PC-9 (cell line): ENCODE measurements at regions not wholly inside any gene's neighbourhood (a gene's known extent, or its start where the extent isn't known, plus 50 kb on each side); places are given as distances from the start of the nearest gene placed in this dataset.

ENCODE experiments used
- BruUV-seq: library from RNA; stranded (reverse); fragments of 400-500 nt; replicated peaks from 2 replicates; lab custom pipeline; 2021; lab: Mats Ljungman, UMichigan
- CTCF ChIA-PET: fragments of 300-600 bp; sonication (Branson Sonifier 250); formaldehyde crosslinking; loops from one replicate; lab custom pipeline; 2022; ENCODE audit warnings: antibody characterized with exemption; lab: Charles Lee
- POLR2A ChIA-PET: fragments of 300-600 bp; sonication (Branson Sonifier 250); formaldehyde crosslinking; loops from one replicate; lab custom pipeline; 2022; ENCODE audit warnings: antibody characterized with exemption; ENCODE audit not compliant: unreplicated experiment; lab: Charles Lee
- DNase-seq, 2 experiments: peaks; one replicate each; pipeline versions ENCODE4 v3.0.0 to v3.0.0-alpha.2; 2015 to 2022; ENCODE audit warnings: mixed read lengths in 1 of 2
- H2AFZ ChIP-seq: fragments of 200-600 bp; sonication (generic); 2 replicates; pipeline ENCODE4 v1.8.1; 2017; ENCODE audit warnings: antibody characterized with exemption
- H3F3A ChIP-seq: fragments of 200-600 bp; sonication (generic); 2 replicates; pipeline ENCODE4 v1.8.1; 2017; ENCODE audit warnings: antibody characterized with exemption, mild to moderate bottlenecking, low read depth; ENCODE audit not compliant: insufficient read depth
- H3K27ac ChIP-seq: fragments of 200-600 bp; sonication (generic); 2 replicates; pipeline ENCODE4 v1.6.1; 2016; ENCODE audit warnings: mixed run types
- H3K27me3 ChIP-seq: fragments of 200-600 bp; sonication (generic); 2 replicates; pipeline ENCODE4 v1.6.1; 2016; ENCODE audit warnings: low read depth, mixed run types; ENCODE audit not compliant: insufficient read depth
- H3K36me3 ChIP-seq: fragments of 200-600 bp; sonication (generic); 2 replicates; pipeline ENCODE4 v1.6.1; 2016; ENCODE audit warnings: low read depth, mixed run types
- H3K4me1 ChIP-seq: fragments of 200-600 bp; sonication (generic); replicated peaks from 2 replicates; pipeline ENCODE4 v1.6.1; 2016; ENCODE audit warnings: mixed run types; ENCODE audit not compliant: insufficient read depth
- H3K4me2 ChIP-seq: fragments of 200-600 bp; sonication (generic); 2 replicates; pipeline ENCODE4 v1.6.1; 2017; ENCODE audit warnings: mixed run types
- H3K4me3 ChIP-seq: fragments of 200-600 bp; sonication (generic); 2 replicates; pipeline ENCODE4 v1.6.1; 2016; ENCODE audit warnings: mixed run types
- H3K79me2 ChIP-seq: fragments of 200-600 bp; sonication (generic); 2 replicates; pipeline ENCODE4 v1.6.1; 2017; ENCODE audit warnings: low read depth, mixed run types
- H3K9me2 ChIP-seq: fragments of 200-600 bp; sonication (generic); 2 replicates; pipeline ENCODE4 v1.8.1; 2017; ENCODE audit warnings: mild to moderate bottlenecking; ENCODE audit not compliant: insufficient read depth
- H3K9me3 ChIP-seq: fragments of 200-600 bp; sonication (generic); 2 replicates; pipeline ENCODE4 v1.8.1; 2016; ENCODE audit warnings: low read depth; ENCODE audit not compliant: insufficient read depth
- H4K20me1 ChIP-seq: fragments of 200-600 bp; sonication (generic); 2 replicates; pipeline ENCODE4 v1.8.1; 2017; ENCODE audit not compliant: insufficient read depth
- EZH2 ChIP-seq: fragments of 200-600 bp; sonication (generic); IDR thresholded peaks from 2 replicates; pipeline ENCODE4 v1.8.0; 2017; ENCODE audit warnings: antibody characterized with exemption, low read depth
- intact Hi-C: fragments of 100-400 bp; cut with micrococcal nuclease; formaldehyde crosslinking; loops from one replicate; pipeline ENCODE4 v1.10.0; 2022; ENCODE audit not compliant: unreplicated experiment
- TF ChIP-seq, protein P1 (sequence below): fragments of 200-600 bp; sonication (generic); conservative IDR thresholded peaks from 2 replicates; pipeline ENCODE4 v1.6.1; 2017; ENCODE audit warnings: mixed run types, antibody characterized with exemption, mild to moderate bottlenecking, moderate library complexity

DNA sequence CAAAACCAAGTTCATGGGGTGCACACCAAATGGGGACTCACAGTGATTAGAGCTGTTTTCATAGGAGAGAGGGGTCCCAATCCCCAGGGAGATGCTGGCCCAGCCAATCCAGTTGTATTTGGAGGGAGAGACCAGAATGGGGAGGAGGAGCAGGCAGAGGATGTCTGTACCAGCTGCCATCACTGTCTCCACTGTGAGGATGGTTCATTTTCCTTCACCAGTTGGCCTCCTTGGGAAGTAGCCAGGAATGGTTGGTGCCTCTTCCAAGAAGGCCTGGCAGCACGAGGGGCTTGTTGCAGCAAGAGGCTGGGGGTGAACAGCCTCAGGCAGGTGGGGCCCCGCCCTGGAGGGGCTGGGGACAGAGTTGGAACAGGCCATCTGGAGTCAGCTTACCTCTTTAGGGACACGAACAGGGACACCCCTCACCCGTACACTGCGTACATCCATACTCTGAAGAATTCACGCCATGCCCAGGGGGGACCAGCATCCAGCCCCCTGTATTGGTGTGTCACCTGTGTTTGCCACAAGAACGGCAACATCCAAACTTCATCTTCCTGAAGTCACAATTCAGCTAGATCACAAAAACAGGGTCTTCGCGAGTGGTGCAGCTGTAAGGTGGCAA, 161.7 kb upstream of the ZNF236 start:
- Histone ChIP-seq H3K79me2 (no peaks in the 10 kb centered on the region), H3K9me3 (no peaks in the 10 kb centered on the region), H2AFZ (no peak overlapping the region), H3K4me3 (no peak overlapping the region), H3K4me2 (no peak overlapping the region), H4K20me1 (no peaks in the 10 kb centered on the region), H3K27me3 (peaks cover 48% of the 10 kb centered on the region), H3K4me1 (no peaks in the 10 kb centered on the region), H3K9me2 (no peaks in the 10 kb centered on the region), H3K27ac (no peak overlapping the region), H3K36me3 (no peaks in the 10 kb centered on the region), H3F3A (no peaks in the 10 kb centered on the region)
- intact Hi-C loops, result no loop called here
- DNase-seq, result no peak
- POLR2A ChIA-PET, result no interaction called here
- BruUV-seq, result no TSS peak
- no peak for TF ChIP-seq EZH2
- TF ChIP-seq, protein P1, sequence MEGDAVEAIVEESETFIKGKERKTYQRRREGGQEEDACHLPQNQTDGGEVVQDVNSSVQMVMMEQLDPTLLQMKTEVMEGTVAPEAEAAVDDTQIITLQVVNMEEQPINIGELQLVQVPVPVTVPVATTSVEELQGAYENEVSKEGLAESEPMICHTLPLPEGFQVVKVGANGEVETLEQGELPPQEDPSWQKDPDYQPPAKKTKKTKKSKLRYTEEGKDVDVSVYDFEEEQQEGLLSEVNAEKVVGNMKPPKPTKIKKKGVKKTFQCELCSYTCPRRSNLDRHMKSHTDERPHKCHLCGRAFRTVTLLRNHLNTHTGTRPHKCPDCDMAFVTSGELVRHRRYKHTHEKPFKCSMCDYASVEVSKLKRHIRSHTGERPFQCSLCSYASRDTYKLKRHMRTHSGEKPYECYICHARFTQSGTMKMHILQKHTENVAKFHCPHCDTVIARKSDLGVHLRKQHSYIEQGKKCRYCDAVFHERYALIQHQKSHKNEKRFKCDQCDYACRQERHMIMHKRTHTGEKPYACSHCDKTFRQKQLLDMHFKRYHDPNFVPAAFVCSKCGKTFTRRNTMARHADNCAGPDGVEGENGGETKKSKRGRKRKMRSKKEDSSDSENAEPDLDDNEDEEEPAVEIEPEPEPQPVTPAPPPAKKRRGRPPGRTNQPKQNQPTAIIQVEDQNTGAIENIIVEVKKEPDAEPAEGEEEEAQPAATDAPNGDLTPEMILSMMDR, result no peak
- CTCF ChIA-PET, result no interaction called here

DNA sequence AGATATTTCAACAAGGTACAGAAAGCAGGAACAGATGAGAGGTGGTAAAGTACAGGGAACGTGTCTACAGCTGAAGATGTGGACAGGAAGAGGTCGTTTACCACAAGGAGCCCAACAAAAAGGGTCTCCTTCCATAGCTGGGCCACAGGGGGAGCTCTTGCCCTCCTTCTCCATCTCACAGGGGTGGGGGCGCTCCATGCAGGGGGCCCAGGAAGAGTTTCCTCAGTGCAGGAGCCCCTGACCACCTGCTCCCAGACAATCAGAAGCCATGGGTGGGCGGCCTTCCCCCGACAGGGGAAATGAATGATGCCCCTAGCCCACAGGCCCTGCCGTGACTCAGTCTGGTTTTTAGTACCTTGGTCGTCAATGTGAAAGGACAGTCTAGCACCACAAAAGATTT, 163.6 kb upstream of the ZNF516 start:
- H3F3A ChIP-seq, result no peaks in the 10 kb centered on the region
- no peak overlapping the region for H3K4me3 ChIP-seq
- no TSS peak for BruUV-seq
- intact Hi-C loops, result no loop called here
- no peaks in the 10 kb centered on the region for H3K9me2 ChIP-seq
- H3K4me1 ChIP-seq, result no peaks in the 10 kb centered on the region
- H2AFZ ChIP-seq, result no peak overlapping the region
- TF ChIP-seq, protein P1, result peak; percentile 54
- no peak for TF ChIP-seq EZH2
- CTCF ChIA-PET, result interaction anchor here (0.6 kb wide), 1 partner anchor 24 kb away, joined by 6 read pairs; no protein-coding TSS in a partner anchor
- H3K27ac ChIP-seq, result no peak overlapping the region
- DNase-seq, result no peak
- no peaks in the 10 kb centered on the region for H3K36me3 ChIP-seq
- no peak overlapping the region for H3K4me2 ChIP-seq
- POLR2A ChIA-PET, result no interaction called here
- H4K20me1 ChIP-seq, result no peaks in the 10 kb centered on the region
- no peaks in the 10 kb centered on the region for H3K79me2 ChIP-seq
- no peaks in the 10 kb centered on the region for H3K9me3 ChIP-seq
- H3K27me3 ChIP-seq, result peaks cover 68% of the 10 kb centered on the region

DNA sequence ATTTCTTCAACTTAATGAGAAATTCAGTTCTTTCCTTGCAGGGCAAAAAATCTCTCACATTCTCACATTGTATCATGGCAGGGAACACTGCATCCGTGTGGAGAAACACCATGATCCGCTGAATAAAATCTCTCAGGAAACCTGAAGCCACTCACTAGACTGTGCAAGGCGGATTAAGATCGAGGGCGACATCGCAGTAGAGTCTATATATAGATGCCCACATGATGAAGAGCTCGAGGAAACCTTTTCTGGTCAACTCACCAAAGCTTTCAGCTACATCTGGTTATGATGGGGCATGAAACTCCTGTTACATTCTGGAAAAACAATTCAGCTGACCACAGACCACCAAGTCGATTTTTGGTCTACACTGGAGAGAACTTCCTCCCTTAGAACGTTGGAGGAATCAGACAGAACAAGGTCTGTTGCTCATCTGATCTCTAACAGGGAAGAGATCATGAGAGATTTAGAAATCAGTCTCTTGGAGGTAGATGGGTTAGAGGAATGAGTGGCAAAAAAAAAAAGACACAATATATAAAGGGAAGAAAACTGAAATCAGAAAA, 162.9 kb upstream of the ZNF516 start:
- Histone ChIP-seq H3K27me3 (peaks cover 68% of the 10 kb centered on the region), H3K4me3 (no peak overlapping the region), H2AFZ (no peak overlapping the region), H3K4me1 (no peaks in the 10 kb centered on the region), H3K27ac (no peak overlapping the region), H3K79me2 (no peaks in the 10 kb centered on the region), H3K9me3 (no peaks in the 10 kb centered on the region), H3K36me3 (no peaks in the 10 kb centered on the region), H4K20me1 (no peaks in the 10 kb centered on the region), H3F3A (no peaks in the 10 kb centered on the region), H3K9me2 (no peaks in the 10 kb centered on the region), H3K4me2 (no peak overlapping the region)
- BruUV-seq, result no TSS peak
- POLR2A ChIA-PET, result no interaction called here
- CTCF ChIA-PET, result interaction anchor here (0.6 kb wide), 1 partner anchor 25 kb away, joined by 6 read pairs; no protein-coding TSS in a partner anchor
- TF ChIP-seq EZH2, result no peak
- TF ChIP-seq, protein P1, result no peak
- intact Hi-C loops, result no loop called here
- DNase-seq, result no peak
